Body of pancreas (tissue), 4 donors: ENCODE measurements at regions not wholly inside any gene's neighbourhood (a gene's known extent, or its start where the extent isn't known, plus 50 kb on each side); places are given as distances from the start of the nearest gene placed in this dataset.

Experiments used
- CTCF ChIP-seq, 7 experiments: fragments of 450-650 bp in 4 of 7; fragments of 200-600 bp in 3 of 7; sonication (generic) in 3 of 7; IDR thresholded peaks; one replicate each; pipeline ENCODE4 v1.5.1; 2016 to 2019; ENCODE audit warnings: antibody characterized with exemption in 7 of 7
- POLR2A ChIP-seq, 3 donors: fragments of 450-650 bp; IDR thresholded peaks; one replicate each; pipeline ENCODE4 v1.6.1; 2016; ENCODE audit warnings: antibody characterized with exemption in 3 of 3, mild to moderate bottlenecking in 2 of 3

GRCh38 chrX:121191779-121192178, 144.4 kb downstream of the GLUD2 start:
- no peak for TF ChIP-seq POLR2A (IDR thresholded peaks at IDR 0.05)
- no peak for TF ChIP-seq CTCF (IDR thresholded peaks at IDR 0.05)
